HG03521 (cell line): ENCODE measurements at regions not wholly inside any gene's neighbourhood (a gene's known extent, or its start where the extent isn't known, plus 50 kb on each side); places are given as distances from the start of the nearest gene placed in this dataset.

Source experiments
- ATAC-seq: cut with Tn5 transposase; IDR thresholded peaks from one replicate; pipeline ENCODE4 v1.9.1; 2021; ENCODE audit warnings: mild to moderate bottlenecking, moderate library complexity; ENCODE audit not compliant: unreplicated experiment

DNA sequence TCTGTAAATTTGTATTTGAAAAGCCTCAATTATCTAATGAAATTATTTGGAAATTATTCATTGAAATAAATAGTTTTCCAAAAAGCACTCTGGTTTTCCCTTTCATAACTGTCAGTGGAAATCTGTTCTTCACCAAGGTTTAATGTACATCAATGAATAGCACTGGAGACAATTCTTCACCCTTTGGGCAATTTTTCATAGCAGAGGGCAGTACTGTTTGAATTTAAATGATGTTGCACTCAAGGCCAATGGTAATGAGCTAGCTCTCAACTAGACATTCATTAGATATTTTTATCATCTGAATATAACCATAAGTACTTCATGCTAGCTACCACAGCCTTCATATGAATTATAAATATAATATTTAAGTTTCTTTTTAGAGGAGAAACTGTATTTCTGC, 658.2 kb upstream of the CCDC54 start:
- ATAC-seq, result no peak

DNA sequence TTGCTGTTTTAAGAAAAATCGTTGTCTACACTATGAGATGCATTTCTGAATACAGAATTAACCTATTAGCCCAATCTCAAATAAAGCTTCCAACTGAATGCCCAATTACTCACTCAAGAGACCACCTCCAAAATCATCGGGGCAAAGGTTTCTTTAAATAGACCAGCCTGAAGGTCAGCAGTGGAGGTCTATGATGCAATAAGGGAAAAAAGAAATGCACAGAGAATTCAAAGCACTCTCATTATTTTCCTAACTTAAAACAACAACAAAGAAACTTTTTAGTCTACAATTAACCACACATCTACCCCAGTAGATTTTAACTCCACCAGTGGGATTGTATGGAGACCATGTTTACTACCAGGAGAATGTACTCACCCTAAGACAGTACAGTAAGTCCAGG, 657.7 kb upstream of the CCDC54 start:
- no peak for ATAC-seq

DNA sequence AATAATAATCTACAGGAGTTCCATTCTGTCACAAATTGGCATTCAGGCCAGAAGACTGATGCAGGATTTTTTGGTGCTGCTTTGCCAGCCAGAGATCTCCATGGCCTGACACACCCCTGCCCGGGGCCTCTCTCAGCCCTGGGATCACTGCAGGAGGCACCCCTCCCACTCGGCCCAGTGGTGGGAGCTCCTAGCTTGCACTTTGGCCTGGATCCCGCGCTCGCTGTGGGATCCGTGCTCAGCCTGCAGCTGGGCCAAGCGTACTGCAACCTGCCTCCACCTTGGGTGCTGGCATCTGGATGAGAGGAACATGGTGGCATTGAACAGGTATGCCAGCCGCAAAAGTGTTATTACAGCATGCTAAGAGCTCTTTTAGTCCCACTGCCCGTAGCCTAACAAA, 656.7 kb upstream of the CCDC54 start:
- ATAC-seq, result no peak

- ATAC-seq, result no peak
Measured at GRCh38 chr3:106725566-106725965, 651.7 kb upstream of the CCDC54 start.

GRCh38 chr3:106728315-106729098, 648.7 kb upstream of the CCDC54 start:
- no peak for ATAC-seq

DNA sequence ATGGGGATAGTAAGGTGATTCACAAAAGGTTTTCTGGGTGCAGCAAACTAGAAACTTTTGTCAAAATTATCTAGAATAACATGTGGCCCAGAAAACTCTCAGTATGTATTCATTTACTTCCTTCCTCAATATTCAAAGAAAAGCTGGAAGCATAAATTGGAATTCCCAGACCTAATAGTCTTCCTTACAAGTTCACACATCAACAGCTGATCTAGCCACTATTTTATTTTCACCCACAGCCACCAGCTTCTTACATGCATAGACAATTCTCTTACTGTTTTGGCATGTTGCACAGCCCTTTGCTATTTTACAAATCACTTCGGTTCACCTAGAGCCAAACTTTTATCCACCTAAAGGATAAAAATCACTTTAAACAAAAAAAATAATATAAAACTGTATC, 647.8 kb upstream of the CCDC54 start:
- no peak for ATAC-seq

- ATAC-seq, result no peak
Measured at GRCh38 chr3:106731230-106731629, 646.0 kb upstream of the CCDC54 start.

- ATAC-seq, result no peak
Measured at GRCh38 chr3:106734712-106735111, 642.5 kb upstream of the CCDC54 start.

DNA sequence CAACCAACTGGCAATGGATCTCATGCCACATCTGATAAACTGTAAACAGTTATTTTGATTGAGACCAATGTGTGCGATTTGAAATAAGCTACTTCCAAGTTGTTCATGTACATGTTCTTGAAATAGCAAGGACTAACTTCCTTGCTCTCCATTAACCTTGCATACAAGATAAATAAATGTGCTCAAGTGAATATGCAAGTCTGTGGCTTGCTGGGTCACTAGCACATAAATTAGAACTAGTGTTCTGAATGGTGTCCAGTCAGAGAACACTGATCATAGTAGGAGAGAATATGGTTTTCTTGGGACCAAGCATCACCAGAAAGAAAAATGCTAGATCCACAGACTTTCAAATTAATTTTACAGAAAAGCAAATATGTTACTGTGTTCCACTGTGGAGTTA, 640.0 kb upstream of the CCDC54 start:
- ATAC-seq, result no peak

GRCh38 chr3:106740116-106740515, 637.1 kb upstream of the CCDC54 start:
- no peak for ATAC-seq

DNA sequence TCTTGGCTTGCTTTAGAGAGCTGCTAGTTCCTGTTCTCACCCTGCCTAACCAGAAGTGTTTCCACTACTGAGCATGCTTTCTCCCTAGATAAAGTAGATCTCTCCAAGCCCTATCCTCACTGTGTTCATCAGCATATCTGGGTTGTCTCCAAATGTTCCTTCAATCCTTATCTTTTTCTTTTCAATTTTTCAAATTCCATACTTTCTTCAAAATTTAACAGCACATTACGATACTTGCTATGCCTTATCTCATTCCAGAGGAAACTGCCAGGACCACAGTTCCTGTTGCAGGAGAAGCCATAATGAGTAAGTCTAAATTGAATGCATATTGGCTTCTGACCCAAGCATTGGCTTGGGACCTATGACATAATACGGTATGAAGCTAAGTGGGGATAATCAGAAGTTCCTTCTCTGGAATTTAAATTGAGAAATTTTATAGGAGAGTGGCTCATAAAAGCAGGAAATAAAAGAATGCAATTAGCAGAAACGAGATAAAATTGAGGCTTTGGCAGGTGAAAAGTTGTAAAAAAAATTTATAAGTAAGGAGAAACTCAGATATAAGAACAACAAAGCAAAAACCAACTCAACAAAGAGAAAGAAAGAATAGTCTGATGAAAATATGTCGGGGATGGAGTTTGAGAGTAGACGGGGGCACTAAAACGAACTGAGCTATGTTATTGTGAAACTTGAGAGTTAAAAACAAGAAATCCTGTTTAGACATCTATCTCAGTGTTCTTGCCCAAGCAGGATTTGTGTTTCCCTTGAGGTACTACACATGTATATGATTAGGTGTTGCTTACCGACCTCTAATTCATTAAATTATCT, 631.7 kb upstream of the CCDC54 start:
- no peak for ATAC-seq

GRCh38 chr3:106746286-106746685, 631.0 kb upstream of the CCDC54 start:
- ATAC-seq, result no peak

DNA sequence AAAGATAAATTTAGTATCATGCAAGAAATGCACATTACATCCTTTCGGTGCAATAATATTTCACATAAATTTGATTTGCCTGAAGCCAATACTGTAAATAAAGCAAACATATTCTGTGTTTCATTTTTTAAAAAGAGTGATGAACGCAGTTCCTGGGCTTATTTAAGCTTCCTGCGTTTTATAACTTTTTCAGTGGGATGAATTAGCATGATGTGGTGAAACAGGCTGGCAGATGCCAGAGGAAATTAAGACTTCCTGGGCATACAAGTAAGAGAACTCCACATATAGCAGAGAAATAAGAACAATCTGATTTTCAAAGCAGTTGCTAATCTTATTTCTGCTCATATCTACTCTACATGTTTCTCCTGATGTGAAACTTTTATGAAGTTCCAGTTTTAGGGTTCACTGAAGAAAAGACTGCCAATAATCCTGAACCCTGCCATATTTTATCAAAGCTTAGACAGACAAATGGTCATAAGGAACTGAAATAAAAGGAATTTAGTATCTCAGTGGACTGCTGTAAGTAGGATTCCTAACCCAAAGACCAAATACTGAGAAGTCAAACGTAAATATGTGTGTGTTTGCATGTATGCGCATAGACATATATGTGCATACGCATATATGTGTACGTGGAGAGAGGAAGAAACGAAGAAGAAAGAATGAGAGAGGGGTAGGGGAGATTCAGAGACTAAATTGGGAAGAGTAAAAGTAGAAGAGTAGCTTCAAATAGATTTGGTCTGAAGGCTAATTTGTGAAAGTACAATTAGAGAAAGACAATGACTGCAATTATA, 628.6 kb upstream of the CCDC54 start:
- ATAC-seq, result no peak

DNA sequence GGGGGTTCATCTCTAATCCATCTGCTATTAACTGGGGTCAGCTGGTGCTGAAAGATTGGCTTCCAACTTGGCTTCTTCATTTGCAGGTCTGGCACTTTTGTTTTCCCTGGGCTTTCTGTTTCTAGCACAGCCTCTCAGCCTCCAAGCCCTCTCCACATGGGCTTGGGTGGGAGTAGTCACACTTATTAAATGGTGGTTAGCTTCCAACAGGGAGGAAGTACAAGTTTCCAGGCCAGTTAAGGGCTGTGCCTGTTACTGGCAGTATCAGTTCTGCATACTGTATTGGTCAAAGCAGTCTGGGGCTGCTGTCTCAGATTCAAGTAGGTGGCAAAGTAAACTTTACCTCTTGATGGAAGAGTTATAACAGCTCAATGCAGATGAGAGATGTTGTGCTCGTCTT, 627.1 kb upstream of the CCDC54 start:
- ATAC-seq, result no peak

GRCh38 chr3:106755336-106755735, 621.9 kb upstream of the CCDC54 start:
- no peak for ATAC-seq

DNA sequence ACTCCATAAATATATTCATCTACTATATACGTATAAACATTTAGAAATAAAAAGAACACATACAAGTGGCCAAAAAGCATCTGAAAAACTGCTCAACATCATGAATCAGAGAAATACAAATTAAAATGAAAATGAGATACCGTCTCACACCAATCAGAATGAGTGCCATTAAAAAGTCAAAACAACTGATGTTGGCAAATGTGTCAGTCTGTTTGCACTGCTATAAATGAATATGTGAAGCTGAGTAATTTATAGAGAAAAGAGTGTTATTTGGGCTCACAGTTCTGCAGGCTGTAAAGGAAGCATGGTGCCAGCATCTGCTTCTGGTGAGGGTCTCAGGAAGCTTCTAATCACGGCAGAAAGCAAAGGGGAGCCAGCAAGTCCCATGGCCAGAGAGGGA, 620.3 kb upstream of the CCDC54 start:
- no peak for ATAC-seq

DNA sequence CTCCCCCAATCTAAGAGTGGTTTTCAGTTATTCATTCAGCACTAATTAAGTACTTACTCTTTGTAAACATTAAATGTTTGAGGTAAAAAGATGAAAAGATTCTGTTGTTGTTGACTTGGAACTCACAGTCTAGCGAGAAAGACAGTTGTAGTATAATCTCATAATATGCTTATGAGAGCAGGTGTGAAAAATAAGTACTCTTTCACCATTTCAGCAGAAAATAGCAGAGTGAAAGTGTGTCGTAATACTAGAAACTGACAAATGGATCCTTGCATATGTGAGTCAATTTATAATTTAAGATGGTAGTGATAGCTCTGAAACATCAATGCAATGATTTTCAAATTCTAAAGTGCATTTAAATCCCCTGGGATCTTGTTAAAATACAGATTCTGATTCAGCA, 618.8 kb upstream of the CCDC54 start:
- ATAC-seq, result no peak

DNA sequence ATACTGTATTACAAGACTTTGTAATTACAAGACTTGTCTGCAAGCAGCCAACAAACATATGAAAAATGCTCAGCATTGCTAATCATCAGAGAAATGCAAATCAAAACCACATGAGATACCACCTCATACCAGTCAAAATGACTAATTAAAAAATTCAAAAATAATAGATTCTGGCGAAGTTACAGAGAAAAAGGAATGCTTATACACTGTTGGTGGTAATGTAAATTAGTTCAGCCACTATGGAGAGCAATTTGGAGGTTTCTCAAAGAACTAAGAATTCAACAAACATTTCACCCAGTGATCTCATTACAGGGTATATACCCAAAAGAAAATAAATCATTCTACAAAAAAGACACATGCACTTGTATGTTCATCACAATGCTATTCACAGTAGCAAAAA, 617.5 kb upstream of the CCDC54 start:
- no peak for ATAC-seq

DNA sequence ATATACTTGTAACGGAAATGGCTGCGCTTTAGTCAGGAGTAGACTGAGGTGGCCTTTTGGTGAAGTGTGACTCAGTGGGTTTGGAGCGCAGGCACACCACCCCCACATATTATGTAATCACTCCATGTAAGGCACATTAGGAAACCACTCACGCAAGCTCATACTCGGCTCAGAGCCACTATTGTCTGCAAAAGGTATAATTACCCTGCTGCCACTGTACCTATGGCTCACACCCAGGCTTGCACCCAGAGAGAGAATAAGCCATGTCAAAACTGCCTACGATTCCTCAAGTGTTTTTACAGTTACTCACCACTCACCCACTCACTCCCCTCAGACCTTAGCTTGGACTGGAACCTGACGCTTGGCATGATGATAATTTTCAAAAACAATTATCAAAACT, 611.9 kb upstream of the CCDC54 start:
- ATAC-seq, result no peak

- no peak for ATAC-seq
Measured at GRCh38 chr3:106768941-106769480, 608.2 kb upstream of the CCDC54 start.

DNA sequence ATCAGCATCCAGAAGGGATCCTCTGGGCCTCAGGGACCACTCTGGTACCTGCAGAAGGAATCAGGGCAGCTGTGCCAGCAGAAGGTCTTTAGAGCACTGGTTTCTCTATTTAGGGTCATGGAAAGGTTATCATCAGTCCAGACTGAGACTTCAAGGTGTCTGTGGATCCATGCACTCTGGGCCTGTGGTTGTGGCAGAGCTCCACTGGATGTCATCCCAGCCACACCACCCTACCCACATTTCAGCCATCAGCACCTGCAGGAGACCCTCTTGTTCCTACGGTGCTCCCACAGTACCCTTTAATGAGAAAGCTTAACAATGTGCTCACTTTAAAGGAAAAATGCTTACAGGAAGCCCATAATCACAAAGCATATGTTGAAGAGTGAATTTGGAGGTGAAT, 603.4 kb upstream of the CCDC54 start:
- ATAC-seq, result no peak
